Natural killer cell treated with Interleukin-12 subunit alpha and Interleukin-12 subunit beta and Interleukin-15 and Interleukin-18, amount 100 ng/mL, for 72 hours (primary cell): ENCODE measurements at regions not wholly inside any gene's neighbourhood (a gene's known extent, or its start where the extent isn't known, plus 50 kb on each side); places are given as distances from the start of the nearest gene placed in this dataset.
A peak's percentile ranks its signal among the peaks of the same experiment; 100 is the strongest.

Experiments
- ATAC-seq, 2 donors: fragments of 150-1000 bp; cut with Tn5 transposase in 1 of 2; sonication (Bioruptor Pico), chemical (Tn5 transposase) in 1 of 2; 2 replicates each; pipeline ENCODE4 v1.10.0; 2021
- DNase-seq: peaks from one replicate; pipeline ENCODE4 v3.0.0; 2022; ENCODE audit warnings: low spot score
- H3K27ac Mint-ChIP-seq, 2 donors: 1 replicate in 1 of 2; 2 replicates in 1 of 2; pipeline ENCODE4 v1.8.0; 2022; ENCODE audit warnings: mixed read lengths in 2 of 2, mild to moderate bottlenecking in 1 of 2, moderate library complexity in 1 of 2
- H3K27me3 Mint-ChIP-seq, 2 donors: 1 replicate in 1 of 2; 2 replicates in 1 of 2; pipeline ENCODE4 v1.8.0; 2022; ENCODE audit warnings: mixed read lengths in 2 of 2
- H3K36me3 Mint-ChIP-seq: one replicate; pipeline ENCODE4 v1.8.0; 2022; ENCODE audit warnings: mixed read lengths
- H3K4me1 Mint-ChIP-seq, 2 donors: 1 replicate in 1 of 2; 2 replicates in 1 of 2; pipeline ENCODE4 v1.8.0; 2022; ENCODE audit warnings: low read depth in 2 of 2, mixed read lengths in 2 of 2, mild to moderate bottlenecking in 1 of 2
- H3K4me3 Mint-ChIP-seq: one replicate; pipeline ENCODE4 v1.8.0; 2022; ENCODE audit warnings: mixed read lengths
- H3K9me3 Mint-ChIP-seq: 2 replicates; pipeline ENCODE4 v1.8.0; 2022; ENCODE audit warnings: mixed read lengths

DNA sequence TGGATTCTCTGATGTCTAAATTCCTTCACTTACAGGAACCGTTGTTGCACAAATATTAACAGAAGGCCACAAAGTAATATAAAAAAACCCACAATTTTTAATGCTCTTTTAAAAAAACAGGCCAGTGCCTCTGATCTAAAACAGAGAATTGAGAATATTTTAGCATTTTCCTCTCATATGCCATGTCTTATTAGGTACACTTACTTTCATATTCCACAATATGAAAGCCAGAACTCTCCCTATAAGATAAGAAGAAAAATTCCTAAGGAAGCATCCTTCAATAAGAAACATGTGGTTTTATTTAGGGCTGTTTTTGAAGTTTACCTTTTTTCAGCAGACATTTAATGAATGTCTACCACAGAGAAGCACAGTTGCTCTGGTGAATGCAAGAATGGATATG, 214.5 kb downstream of the FAT3 start:
- Mint-ChIP-seq H3K9me3 (peaks cover 8% of the 10 kb centered on the region), H3K4me1 (no peaks in the 10 kb centered on the region), H3K27me3 (peaks cover 0 to 2% of the 10 kb centered on the region in 2 donors), H3K4me3 (no peak overlapping the region), H3K36me3 (no peaks in the 10 kb centered on the region), H3K27ac (no peak overlapping the region)
- no peak for ATAC-seq
- DNase-seq = no peak

DNA sequence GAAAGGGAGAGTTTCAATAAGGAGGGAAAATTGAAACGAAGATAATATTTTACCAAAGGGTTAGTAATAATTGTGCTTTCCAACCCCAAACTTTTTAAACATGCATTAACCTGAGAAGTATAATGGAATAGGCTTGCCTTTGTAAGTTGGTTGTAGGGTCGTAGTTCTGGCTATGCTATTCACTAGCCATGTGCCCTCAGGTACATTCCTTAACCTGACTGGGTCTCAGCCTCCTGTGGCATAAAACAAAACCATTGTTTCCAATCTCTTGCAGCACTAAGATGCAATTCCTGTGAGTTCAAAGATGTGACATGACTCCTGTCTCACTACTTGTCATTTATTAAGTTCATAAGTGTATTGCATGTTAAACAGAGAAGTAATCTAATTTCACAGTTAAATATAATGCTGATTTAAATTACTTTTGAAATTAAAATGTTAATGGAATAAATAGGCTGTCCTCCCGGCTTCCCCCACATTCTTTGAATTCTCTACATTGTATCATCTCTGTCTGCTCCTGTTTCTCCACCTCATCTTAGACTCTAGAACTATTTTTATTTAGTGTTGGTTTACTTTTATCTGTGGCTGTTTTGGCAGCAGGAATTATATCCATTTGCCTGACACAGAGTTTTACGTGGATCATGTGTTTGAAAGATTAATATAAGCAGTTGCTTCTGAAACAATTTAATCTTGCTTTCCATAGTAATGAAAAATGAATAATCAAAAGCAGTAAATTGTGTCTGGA, 216.3 kb downstream of the FAT3 start:
- H3K9me3 Mint-ChIP-seq = peaks cover 8% of the 10 kb centered on the region
- H3K36me3 Mint-ChIP-seq = no peaks in the 10 kb centered on the region
- H3K4me1 Mint-ChIP-seq = no peaks in the 10 kb centered on the region
- no peak for ATAC-seq
- no peak overlapping the region for H3K4me3 Mint-ChIP-seq
- peaks cover 0 to 2% of the 10 kb centered on the region in 2 donors for H3K27me3 Mint-ChIP-seq
- H3K27ac Mint-ChIP-seq = no peak overlapping the region
- DNase-seq = no peak

DNA sequence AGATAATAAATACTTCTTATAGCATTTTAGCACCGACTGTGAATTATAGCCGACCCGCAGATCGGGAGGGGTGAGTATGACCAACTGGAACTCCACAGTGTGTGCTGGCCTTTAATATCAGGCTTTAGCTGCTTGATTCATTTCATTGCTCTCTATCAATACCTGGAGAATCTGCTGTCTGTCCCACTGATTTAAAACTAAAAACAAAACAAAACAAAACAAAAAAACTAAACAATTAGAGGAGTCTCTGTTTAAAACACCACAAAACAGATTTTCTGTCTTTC, 216.8 kb downstream of the FAT3 start:
- ATAC-seq = no peak
- Mint-ChIP-seq H3K4me1 (no peaks in the 10 kb centered on the region), H3K36me3 (no peaks in the 10 kb centered on the region), H3K27me3 (peaks cover 0 to 2% of the 10 kb centered on the region in 2 donors), H3K9me3 (peaks cover 8% of the 10 kb centered on the region), H3K27ac (no peak overlapping the region), H3K4me3 (no peak overlapping the region)
- DNase-seq = no peak

DNA sequence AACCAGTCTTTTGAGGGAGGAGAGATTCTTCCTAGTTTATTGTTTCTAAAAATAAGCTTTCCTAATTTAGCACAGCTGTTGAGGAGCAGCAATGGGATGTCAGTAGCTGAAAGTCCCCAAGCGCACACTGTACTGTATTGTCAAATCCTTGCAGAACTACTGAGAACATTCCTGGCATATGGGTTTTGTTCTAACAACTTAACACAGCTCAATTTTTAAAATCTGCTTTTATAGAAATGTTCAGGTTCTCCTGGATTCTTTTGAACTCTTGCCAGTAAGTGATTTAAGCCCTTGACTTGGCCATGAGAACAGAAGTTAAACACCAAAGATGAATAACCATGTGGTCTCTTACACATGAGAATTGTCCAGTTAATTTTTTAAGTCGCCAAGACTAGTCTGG, 218.6 kb downstream of the FAT3 start:
- DNase-seq = no peak
- Mint-ChIP-seq H3K4me1 (no peaks in the 10 kb centered on the region), H3K27me3 (peaks cover 0 to 2% of the 10 kb centered on the region in 2 donors), H3K36me3 (no peaks in the 10 kb centered on the region), H3K9me3 (peaks cover 4% of the 10 kb centered on the region), H3K4me3 (no peak overlapping the region), H3K27ac (no peak overlapping the region)
- no peak for ATAC-seq

DNA sequence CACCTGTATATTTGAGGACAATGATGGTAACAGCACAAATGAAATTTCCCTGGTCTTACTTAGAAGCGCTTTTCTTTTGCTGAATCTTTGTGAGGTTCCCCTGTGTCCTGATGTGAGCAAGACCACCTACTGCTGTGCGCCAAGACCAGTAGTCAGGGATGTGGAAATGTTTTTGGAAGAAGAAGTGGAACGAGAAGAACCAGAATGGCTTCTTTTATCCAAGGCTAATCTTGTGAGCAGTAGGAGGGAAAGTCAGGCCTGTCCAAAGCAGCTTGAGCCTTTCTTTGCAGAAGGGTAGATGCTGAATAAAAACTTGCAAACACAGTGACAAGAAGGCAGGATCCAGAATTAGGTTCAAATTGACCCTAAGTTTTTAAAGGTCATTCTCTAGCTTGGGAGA, 223.0 kb downstream of the FAT3 start:
- no peak overlapping the region for H3K27ac Mint-ChIP-seq
- H3K36me3 Mint-ChIP-seq = no peaks in the 10 kb centered on the region
- no peak overlapping the region for H3K4me3 Mint-ChIP-seq
- no peak for ATAC-seq
- H3K27me3 Mint-ChIP-seq = peaks cover 0 to 2% of the 10 kb centered on the region in 2 donors
- H3K4me1 Mint-ChIP-seq = no peaks in the 10 kb centered on the region
- DNase-seq = no peak
- peaks cover 4% of the 10 kb centered on the region for H3K9me3 Mint-ChIP-seq

DNA sequence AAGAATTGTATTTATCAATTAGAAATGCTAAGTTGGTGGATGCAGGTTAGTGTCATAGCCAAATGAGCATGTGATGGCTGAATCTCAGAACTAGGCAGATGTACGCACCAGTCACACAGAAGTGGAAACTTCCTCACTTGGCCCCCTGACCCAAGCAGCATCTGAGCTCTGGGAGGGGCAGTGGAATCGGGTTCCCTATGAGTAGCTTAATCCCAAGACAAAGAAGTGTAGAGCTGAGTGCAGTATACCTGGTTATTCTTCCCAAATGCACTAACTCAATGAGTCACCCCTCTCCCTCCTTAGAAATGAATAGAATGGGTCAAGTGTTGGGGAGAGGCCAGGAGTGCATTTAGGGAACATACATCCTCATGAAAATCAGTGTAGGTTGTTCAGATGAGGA, 224.6 kb downstream of the FAT3 start:
- Mint-ChIP-seq H3K4me3 (no peak overlapping the region), H3K27ac (no peak overlapping the region), H3K4me1 (no peaks in the 10 kb centered on the region), H3K27me3 (no peaks in the 10 kb centered on the region), H3K9me3 (peaks cover 4% of the 10 kb centered on the region), H3K36me3 (no peaks in the 10 kb centered on the region)
- no peak for ATAC-seq
- no peak for DNase-seq

DNA sequence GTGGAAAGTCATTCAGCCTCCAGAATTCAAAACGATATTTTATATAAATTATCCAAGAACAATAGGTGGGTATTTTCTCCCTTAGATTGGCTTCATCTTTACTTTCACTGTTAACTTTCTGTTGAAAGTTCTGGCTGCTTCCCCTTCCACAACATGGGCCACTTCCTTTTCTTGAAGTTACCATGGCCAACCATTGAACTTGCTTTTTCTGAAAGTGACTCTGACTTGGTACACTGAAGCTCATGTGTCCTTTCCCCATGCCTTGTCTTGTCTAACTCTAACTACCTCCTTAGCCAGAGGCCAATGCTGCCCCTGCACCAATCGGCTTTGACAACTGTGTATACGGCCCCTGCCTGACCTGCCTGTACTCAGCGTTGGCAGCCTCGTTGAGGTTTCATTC, 225.2 kb downstream of the FAT3 start:
- no peak overlapping the region for H3K27ac Mint-ChIP-seq
- ATAC-seq (no peak), DNase-seq (no peak)
- H3K4me3 Mint-ChIP-seq = no peak overlapping the region
- no peaks in the 10 kb centered on the region for H3K27me3 Mint-ChIP-seq
- H3K4me1 Mint-ChIP-seq = no peaks in the 10 kb centered on the region
- no peaks in the 10 kb centered on the region for H3K36me3 Mint-ChIP-seq
- peaks cover 4% of the 10 kb centered on the region for H3K9me3 Mint-ChIP-seq

DNA sequence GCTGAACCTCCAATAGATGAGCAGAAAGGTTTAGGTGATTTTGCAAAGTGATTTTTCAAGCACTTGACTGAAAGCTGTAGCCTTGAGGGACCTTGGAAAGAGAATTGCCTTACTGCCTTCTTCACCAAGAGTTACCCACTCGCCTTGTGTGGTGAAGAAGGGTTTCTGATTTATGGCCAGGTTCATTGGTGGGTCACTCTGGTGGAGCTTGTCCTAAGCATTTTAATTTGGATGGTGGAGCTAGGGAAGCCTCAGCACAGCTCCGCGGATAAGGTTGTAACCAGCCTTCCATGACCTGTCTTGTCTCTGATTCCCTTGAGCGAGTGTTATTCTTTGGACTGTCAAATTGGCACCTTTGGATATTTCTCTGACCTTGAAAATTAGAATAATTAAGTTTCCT, 226.4 kb downstream of the FAT3 start:
- H3K36me3 Mint-ChIP-seq = no peaks in the 10 kb centered on the region
- no peak for DNase-seq
- no peak overlapping the region for H3K4me3 Mint-ChIP-seq
- H3K27me3 Mint-ChIP-seq = no peaks in the 10 kb centered on the region
- no peaks in the 10 kb centered on the region for H3K4me1 Mint-ChIP-seq
- H3K9me3 Mint-ChIP-seq = peaks cover 4% of the 10 kb centered on the region
- H3K27ac Mint-ChIP-seq = no peak overlapping the region
- no peak for ATAC-seq

DNA sequence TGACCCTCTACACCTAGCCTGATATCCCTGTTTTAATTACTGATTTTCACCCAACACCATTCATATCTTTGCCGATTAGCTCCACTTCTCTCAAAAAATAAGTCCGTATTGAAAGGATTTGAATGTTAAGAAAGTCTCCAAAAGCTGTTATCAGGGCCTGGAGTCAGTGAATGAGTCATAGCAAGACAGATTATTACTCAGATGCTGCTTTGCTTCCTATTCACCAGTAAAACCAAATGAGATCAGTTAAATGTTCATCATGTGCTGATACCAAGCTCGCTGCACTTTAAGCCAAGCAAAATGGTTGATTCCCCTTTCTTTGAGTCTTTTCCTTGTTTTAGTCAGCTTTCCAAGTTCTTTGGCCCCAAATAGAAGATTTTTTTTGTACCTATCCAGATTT, 228.4 kb downstream of the FAT3 start:
- no peak for ATAC-seq
- H3K4me1 Mint-ChIP-seq = no peaks in the 10 kb centered on the region

DNA sequence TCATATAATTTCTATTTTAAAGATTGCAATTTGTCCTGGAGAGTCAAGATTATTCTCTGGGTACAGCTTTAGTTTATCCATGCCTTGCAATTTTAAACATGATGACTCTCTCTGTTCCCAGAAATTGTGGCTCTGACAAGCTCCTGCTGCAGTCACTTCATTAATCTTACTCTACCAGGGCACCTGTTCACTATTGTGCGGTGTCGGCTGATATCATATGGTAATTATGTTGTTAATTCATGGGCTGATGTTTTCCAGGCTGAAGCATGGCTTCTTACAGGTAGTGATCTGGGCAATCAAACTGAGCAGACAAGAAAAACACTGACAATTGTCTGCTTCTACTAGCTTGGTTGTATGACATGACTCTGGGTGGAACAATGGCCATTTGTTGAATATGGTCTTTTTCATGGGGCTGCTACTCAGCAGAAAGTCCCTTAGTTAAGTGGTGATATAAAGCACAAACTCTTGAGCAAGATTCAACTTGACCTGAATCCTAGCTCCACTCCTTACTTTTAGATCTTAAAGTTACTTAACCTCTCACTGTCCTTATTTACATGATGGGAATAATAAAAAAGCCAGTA, 230.7 kb downstream of the FAT3 start:
- H3K4me3 Mint-ChIP-seq = no peak overlapping the region
- no peaks in the 10 kb centered on the region for H3K4me1 Mint-ChIP-seq
- ATAC-seq (no peak), DNase-seq (no peak)
- peaks cover 4% of the 10 kb centered on the region for H3K9me3 Mint-ChIP-seq
- H3K36me3 Mint-ChIP-seq = no peaks in the 10 kb centered on the region
- H3K27me3 Mint-ChIP-seq = no peaks in the 10 kb centered on the region
- H3K27ac Mint-ChIP-seq = no peak overlapping the region

More for the DNA sequence above, 228.4 kb downstream of the FAT3 start:
- no peak for DNase-seq
- no peak overlapping the region for H3K27ac Mint-ChIP-seq
- H3K9me3 Mint-ChIP-seq = peaks cover 4% of the 10 kb centered on the region
- no peaks in the 10 kb centered on the region for H3K36me3 Mint-ChIP-seq
- H3K4me3 Mint-ChIP-seq = no peak overlapping the region
- no peaks in the 10 kb centered on the region for H3K27me3 Mint-ChIP-seq

DNA sequence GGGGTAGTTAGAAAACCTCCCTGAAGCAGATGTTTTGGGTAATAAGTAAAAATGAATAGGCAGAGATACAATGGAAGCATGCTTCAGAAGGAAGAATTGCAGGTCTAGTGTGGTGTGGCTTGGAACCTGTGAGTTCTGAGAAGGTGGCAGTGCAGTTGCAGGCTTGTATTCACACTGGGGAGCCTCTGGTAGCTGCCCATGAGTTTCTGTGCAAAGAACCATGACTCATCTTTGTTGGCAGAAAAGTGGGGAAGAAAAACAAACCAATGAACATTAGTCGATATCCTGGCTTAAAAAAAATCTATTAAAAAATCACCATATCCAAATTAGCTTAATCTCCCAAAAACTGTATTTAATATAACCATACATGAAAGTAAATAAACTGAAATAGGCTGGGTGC, 232.6 kb downstream of the FAT3 start:
- ATAC-seq = no peak
- H3K27me3 Mint-ChIP-seq = no peaks in the 10 kb centered on the region
- no peak overlapping the region for H3K27ac Mint-ChIP-seq
- no peak overlapping the region for H3K4me3 Mint-ChIP-seq
- DNase-seq = no peak
- no peaks in the 10 kb centered on the region for H3K36me3 Mint-ChIP-seq
- H3K4me1 Mint-ChIP-seq = peaks cover 0 to 5% of the 10 kb centered on the region in 2 donors
- peaks cover 1% of the 10 kb centered on the region for H3K9me3 Mint-ChIP-seq

DNA sequence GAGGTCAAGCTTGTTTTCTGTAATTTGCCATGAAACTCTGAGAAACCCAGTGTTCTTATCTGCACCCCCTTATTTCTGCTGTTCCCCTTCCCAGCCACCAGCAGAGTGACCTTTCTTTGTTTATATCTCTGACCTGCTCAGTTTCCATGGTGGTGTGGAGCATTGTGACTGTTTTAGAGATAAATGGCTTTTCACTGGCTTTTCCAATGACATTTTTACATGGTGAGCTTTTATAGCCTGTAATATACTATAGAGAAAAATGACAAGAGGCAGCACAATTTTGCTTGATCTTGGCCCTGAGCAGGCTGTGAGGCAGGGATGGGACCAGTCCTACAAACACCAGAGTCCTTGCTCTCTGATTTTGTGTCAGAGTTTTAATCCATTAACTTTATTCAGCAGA, 233.9 kb downstream of the FAT3 start:
- peaks cover 0 to 5% of the 10 kb centered on the region in 2 donors for H3K4me1 Mint-ChIP-seq
- DNase-seq (no peak), ATAC-seq (no peak)
- no peaks in the 10 kb centered on the region for H3K36me3 Mint-ChIP-seq
- no peaks in the 10 kb centered on the region for H3K27me3 Mint-ChIP-seq
- no peak overlapping the region for H3K27ac Mint-ChIP-seq
- H3K9me3 Mint-ChIP-seq = no peaks in the 10 kb centered on the region
- no peak overlapping the region for H3K4me3 Mint-ChIP-seq

DNA sequence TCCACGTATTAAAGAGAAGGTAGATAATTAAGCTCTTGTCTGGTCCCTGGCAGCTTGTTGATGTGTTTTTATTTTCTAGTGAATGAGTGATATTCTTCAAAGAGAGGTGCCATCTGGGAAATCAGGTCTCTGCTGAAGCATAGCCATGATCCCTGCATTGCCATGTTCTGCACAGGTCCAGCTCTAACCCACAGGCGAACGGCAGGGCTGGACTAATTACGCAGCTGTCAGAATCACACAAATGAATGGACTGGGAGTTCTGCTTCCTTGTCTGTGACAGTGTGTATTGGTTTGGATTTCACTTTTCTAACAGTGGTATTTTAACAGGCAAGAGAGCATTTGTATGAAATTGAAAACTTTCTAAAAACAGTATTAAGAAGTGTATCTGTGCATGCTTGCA, 235.6 kb downstream of the FAT3 start:
- H3K4me1 Mint-ChIP-seq = peaks cover 0 to 14% of the 10 kb centered on the region in 2 donors
- H3K36me3 Mint-ChIP-seq = no peaks in the 10 kb centered on the region
- DNase-seq (no peak), ATAC-seq (no peak)
- H3K9me3 Mint-ChIP-seq = no peaks in the 10 kb centered on the region
- no peak overlapping the region for H3K27ac Mint-ChIP-seq
- no peak overlapping the region for H3K4me3 Mint-ChIP-seq
- H3K27me3 Mint-ChIP-seq = no peaks in the 10 kb centered on the region

DNA sequence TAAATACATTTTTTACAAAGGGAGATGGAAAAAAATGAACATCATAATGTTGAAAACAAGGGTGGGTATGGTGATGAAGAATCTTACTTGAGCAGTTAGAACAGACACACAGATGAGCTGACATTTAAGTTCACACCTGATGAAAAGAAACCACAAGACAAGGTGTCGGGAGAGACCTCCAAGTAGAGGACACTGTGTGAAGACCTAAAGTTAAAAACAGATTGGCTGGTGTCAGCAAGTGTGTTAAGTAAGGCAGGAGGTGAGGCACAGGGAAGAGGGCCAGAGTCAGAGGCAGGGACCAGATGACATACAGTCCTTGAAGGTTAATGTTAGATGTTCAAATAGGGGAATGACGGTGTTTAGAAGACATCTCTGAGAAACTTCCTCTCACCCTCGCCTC, 236.8 kb downstream of the FAT3 start:
- ATAC-seq (peak in 1 of 2 donors; percentile 24), DNase-seq (no peak)
- H3K27me3 Mint-ChIP-seq = no peaks in the 10 kb centered on the region
- H3K9me3 Mint-ChIP-seq = no peaks in the 10 kb centered on the region
- peaks cover 0 to 17% of the 10 kb centered on the region in 2 donors for H3K4me1 Mint-ChIP-seq
- H3K4me3 Mint-ChIP-seq = no peak overlapping the region
- no peak overlapping the region for H3K27ac Mint-ChIP-seq
- H3K36me3 Mint-ChIP-seq = no peaks in the 10 kb centered on the region

DNA sequence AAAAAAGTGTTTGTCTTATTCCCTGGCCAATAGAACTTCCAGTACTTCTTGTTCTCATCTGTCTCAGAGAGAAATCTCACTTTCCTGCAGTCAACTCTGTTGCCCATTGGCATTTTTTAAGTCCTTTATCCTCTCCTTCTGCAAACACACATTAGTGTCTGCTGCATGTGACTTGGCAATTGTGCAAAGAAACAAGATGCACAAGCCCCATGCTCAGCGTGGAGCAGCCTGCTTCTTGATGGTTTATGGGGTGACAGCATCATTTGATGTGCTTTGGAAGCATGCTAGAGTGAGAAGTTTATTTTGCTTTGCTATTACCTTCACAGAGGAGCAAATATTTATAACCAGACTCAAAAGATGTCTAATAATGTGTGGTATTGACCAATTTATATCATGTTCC, 238.2 kb downstream of the FAT3 start:
- Mint-ChIP-seq H3K9me3 (no peaks in the 10 kb centered on the region), H3K36me3 (no peaks in the 10 kb centered on the region), H3K4me1 (peaks cover 0 to 17% of the 10 kb centered on the region in 2 donors), H3K27me3 (no peaks in the 10 kb centered on the region), H3K4me3 (no peak overlapping the region), H3K27ac (no peak overlapping the region)
- DNase-seq (no peak), ATAC-seq (no peak)
